ENCODE measurements at regions not wholly inside any gene's neighbourhood (a gene's known extent, or its start where the extent isn't known, plus 50 kb on each side); places are given as distances from the start of the nearest gene placed in this dataset.

GRCh38 chr14:87864356-87865270 is 128.4 kb downstream of the GALC start:
- TF ChIP-seq CTCF (conservative IDR thresholded peaks at IDR 0.05; ENCODE audit: low read depth, low read length) (no peak), POLR2A (IDR thresholded peaks at IDR 0.05; ENCODE audit: low read depth, low read length) (no peak), MXI1 (IDR thresholded peaks at IDR 0.05; ENCODE audit: borderline replicate concordance, low read depth, low read length) (no peak), BHLHE40 (IDR thresholded peaks at IDR 0.05; ENCODE audit: low read depth, low read length) (no peak), RFX5 (IDR thresholded peaks at IDR 0.05; ENCODE audit: low read depth, low read length) (no peak), RCOR1 (IDR thresholded peaks at IDR 0.05; ENCODE audit: insufficient replicate concordance, low read length) (no peak), MAFK (IDR thresholded peaks at IDR 0.05; ENCODE audit: low read depth, low read length) (no peak)
- TF ChIP-seq, protein P1, sequence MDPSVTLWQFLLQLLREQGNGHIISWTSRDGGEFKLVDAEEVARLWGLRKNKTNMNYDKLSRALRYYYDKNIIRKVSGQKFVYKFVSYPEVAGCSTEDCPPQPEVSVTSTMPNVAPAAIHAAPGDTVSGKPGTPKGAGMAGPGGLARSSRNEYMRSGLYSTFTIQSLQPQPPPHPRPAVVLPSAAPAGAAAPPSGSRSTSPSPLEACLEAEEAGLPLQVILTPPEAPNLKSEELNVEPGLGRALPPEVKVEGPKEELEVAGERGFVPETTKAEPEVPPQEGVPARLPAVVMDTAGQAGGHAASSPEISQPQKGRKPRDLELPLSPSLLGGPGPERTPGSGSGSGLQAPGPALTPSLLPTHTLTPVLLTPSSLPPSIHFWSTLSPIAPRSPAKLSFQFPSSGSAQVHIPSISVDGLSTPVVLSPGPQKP (IDR thresholded peaks at IDR 0.05; ENCODE audit: borderline replicate concordance, low read depth, low read length) = no peak

Data from IMR-90 (cell line).